PC-3 (cell line): ENCODE measurements at regions not wholly inside any gene's neighbourhood (a gene's known extent, or its start where the extent isn't known, plus 50 kb on each side); places are given as distances from the start of the nearest gene placed in this dataset.
"Not testable (repeated sequence)": the region's sequence is repeated elsewhere in the genome, so short reads cannot be mapped to it uniquely, and the experiment has no call there.

ENCODE experiments used
- EZH2 ChIP-seq: fragments of 300-600 bp; sonication (generic); IDR thresholded peaks from one replicate; pipeline ENCODE4 v1.6.1; 2017; ENCODE audit warnings: antibody characterized with exemption, mild to moderate bottlenecking, low read length; ENCODE audit not compliant: unreplicated experiment
- EZH2phosphoT487 ChIP-seq: fragments of 300-600 bp; sonication (generic); IDR thresholded peaks from 2 replicates; pipeline ENCODE4 v1.6.1; 2018; ENCODE audit warnings: mild to moderate bottlenecking, antibody characterized with exemption, low read length, borderline replicate concordance
- TF ChIP-seq, protein P1 (sequence below): fragments of 300-600 bp; sonication (generic); conservative IDR thresholded peaks from 2 replicates; pipeline ENCODE4 v1.5.1; 2017; ENCODE audit warnings: antibody characterized with exemption, low read depth, mild to moderate bottlenecking, low read length

- TF ChIP-seq, protein P1, sequence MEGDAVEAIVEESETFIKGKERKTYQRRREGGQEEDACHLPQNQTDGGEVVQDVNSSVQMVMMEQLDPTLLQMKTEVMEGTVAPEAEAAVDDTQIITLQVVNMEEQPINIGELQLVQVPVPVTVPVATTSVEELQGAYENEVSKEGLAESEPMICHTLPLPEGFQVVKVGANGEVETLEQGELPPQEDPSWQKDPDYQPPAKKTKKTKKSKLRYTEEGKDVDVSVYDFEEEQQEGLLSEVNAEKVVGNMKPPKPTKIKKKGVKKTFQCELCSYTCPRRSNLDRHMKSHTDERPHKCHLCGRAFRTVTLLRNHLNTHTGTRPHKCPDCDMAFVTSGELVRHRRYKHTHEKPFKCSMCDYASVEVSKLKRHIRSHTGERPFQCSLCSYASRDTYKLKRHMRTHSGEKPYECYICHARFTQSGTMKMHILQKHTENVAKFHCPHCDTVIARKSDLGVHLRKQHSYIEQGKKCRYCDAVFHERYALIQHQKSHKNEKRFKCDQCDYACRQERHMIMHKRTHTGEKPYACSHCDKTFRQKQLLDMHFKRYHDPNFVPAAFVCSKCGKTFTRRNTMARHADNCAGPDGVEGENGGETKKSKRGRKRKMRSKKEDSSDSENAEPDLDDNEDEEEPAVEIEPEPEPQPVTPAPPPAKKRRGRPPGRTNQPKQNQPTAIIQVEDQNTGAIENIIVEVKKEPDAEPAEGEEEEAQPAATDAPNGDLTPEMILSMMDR = not testable (repeated sequence)
- TF ChIP-seq EZH2phosphoT487, EZH2: not testable (repeated sequence)
These were observed 109.3 kb upstream of the RASGEF1B start for GRCh38 chr4:81580994-81581374.
